ENCODE measurements at regions not wholly inside any gene's neighbourhood (a gene's known extent, or its start where the extent isn't known, plus 50 kb on each side); places are given as distances from the start of the nearest gene placed in this dataset.

DNA sequence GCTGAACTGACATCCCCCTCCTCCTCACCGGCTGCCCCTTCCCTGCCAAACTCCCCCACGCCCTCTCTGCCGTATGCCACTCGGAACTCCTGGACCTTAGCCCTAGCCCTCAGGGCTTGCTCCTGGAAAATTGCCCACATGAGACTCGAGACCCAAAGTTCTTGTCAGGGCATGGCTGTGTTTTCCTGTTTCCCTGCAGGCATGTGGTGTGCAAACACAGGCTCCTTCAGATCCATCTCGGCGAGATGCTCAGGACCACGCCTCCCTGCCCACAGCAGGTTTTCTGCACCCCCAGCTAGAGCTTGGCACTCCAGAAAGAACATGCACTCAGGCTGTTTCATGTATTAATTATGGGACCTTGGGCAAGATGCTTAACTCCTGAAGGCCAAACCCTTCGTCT is 1480.4 kb downstream of the BRD1 start:
- TF ChIP-seq EP300 (IDR thresholded peaks at IDR 0.05) (no peak), POLR2AphosphoS5 (IDR thresholded peaks at IDR 0.05) (no peak), POLR2A (IDR thresholded peaks at IDR 0.05) (no peak)
- TF ChIP-seq, protein P1, sequence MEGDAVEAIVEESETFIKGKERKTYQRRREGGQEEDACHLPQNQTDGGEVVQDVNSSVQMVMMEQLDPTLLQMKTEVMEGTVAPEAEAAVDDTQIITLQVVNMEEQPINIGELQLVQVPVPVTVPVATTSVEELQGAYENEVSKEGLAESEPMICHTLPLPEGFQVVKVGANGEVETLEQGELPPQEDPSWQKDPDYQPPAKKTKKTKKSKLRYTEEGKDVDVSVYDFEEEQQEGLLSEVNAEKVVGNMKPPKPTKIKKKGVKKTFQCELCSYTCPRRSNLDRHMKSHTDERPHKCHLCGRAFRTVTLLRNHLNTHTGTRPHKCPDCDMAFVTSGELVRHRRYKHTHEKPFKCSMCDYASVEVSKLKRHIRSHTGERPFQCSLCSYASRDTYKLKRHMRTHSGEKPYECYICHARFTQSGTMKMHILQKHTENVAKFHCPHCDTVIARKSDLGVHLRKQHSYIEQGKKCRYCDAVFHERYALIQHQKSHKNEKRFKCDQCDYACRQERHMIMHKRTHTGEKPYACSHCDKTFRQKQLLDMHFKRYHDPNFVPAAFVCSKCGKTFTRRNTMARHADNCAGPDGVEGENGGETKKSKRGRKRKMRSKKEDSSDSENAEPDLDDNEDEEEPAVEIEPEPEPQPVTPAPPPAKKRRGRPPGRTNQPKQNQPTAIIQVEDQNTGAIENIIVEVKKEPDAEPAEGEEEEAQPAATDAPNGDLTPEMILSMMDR (IDR thresholded peaks at IDR 0.05): no peak
